SU-DHL-6 (cell line): ENCODE measurements at regions not wholly inside any gene's neighbourhood (a gene's known extent, or its start where the extent isn't known, plus 50 kb on each side); places are given as distances from the start of the nearest gene placed in this dataset.

Experiments used
- EZH2phosphoT487 ChIP-seq: fragments of 200-600 bp; sonication (generic), shearing (Covaris generic); conservative IDR thresholded peaks from 2 replicates; pipeline ENCODE4 v1.6.1; 2018; ENCODE audit warnings: mild to moderate bottlenecking, antibody characterized with exemption, low read length, moderate library complexity, mixed read lengths
- TF ChIP-seq, protein P1 (sequence below): fragments of 200-600 bp; sonication (generic); IDR thresholded peaks from one replicate; pipeline ENCODE4 v1.5.1; 2017; ENCODE audit warnings: antibody characterized with exemption, mild to moderate bottlenecking, low read length, moderate library complexity; ENCODE audit not compliant: insufficient read depth, poor library complexity, severe bottlenecking

GRCh38 chr1:221292652-221293051 is 413.4 kb downstream of the HLX start:
- TF ChIP-seq, protein P1, sequence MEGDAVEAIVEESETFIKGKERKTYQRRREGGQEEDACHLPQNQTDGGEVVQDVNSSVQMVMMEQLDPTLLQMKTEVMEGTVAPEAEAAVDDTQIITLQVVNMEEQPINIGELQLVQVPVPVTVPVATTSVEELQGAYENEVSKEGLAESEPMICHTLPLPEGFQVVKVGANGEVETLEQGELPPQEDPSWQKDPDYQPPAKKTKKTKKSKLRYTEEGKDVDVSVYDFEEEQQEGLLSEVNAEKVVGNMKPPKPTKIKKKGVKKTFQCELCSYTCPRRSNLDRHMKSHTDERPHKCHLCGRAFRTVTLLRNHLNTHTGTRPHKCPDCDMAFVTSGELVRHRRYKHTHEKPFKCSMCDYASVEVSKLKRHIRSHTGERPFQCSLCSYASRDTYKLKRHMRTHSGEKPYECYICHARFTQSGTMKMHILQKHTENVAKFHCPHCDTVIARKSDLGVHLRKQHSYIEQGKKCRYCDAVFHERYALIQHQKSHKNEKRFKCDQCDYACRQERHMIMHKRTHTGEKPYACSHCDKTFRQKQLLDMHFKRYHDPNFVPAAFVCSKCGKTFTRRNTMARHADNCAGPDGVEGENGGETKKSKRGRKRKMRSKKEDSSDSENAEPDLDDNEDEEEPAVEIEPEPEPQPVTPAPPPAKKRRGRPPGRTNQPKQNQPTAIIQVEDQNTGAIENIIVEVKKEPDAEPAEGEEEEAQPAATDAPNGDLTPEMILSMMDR = no peak
- no peak for TF ChIP-seq EZH2phosphoT487
